ENCODE measurements at regions not wholly inside any gene's neighbourhood (a gene's known extent, or its start where the extent isn't known, plus 50 kb on each side); places are given as distances from the start of the nearest gene placed in this dataset.

DNA sequence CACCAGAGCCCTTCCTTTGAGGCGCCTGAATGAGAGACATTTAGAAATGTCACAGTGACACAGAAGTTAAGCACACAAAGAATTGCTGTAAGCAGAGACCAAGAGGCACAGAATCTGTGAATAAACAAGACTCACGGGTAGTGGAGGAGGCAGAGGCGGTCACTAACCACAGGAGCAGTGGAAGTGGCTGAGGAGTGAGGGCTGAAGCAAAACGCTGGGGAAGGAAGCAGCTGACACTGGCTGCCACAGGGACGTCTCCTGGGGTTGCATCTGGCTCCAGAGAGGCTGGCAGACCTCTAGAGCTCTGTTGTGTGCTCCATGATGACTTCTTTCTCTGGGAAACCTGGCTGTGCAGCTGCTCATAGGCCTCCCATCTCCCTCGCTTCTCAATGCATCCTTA is 65.0 kb upstream of the SLC2A12 start:
- TF ChIP-seq, protein P1, sequence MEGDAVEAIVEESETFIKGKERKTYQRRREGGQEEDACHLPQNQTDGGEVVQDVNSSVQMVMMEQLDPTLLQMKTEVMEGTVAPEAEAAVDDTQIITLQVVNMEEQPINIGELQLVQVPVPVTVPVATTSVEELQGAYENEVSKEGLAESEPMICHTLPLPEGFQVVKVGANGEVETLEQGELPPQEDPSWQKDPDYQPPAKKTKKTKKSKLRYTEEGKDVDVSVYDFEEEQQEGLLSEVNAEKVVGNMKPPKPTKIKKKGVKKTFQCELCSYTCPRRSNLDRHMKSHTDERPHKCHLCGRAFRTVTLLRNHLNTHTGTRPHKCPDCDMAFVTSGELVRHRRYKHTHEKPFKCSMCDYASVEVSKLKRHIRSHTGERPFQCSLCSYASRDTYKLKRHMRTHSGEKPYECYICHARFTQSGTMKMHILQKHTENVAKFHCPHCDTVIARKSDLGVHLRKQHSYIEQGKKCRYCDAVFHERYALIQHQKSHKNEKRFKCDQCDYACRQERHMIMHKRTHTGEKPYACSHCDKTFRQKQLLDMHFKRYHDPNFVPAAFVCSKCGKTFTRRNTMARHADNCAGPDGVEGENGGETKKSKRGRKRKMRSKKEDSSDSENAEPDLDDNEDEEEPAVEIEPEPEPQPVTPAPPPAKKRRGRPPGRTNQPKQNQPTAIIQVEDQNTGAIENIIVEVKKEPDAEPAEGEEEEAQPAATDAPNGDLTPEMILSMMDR (IDR thresholded peaks at IDR 0.05): no peak
- TF ChIP-seq EZH2 (IDR thresholded peaks at IDR 0.05) (no peak), EZH2phosphoT487 (IDR thresholded peaks at IDR 0.05) (no peak)

All from neural progenitor cell (in vitro differentiated cells).